Mesothelial cell of epicardium (in vitro differentiated cells): ENCODE measurements at regions not wholly inside any gene's neighbourhood (a gene's known extent, or its start where the extent isn't known, plus 50 kb on each side); places are given as distances from the start of the nearest gene placed in this dataset.

Experiments used
- DNase-seq, 2 experiments: peaks; one replicate each; pipeline ENCODE4 v3.0.0; 2021; ENCODE audit warnings: low spot score in 2 of 2; ENCODE audit not compliant: unreplicated experiment in 2 of 2
- H3K27ac Mint-ChIP-seq: 2 replicates; pipeline ENCODE4 v1.8.0; 2021; ENCODE audit warnings: mixed read lengths
- H3K27me3 Mint-ChIP-seq: 2 replicates; pipeline ENCODE4 v1.8.0; 2021; ENCODE audit warnings: low read depth, mixed read lengths
- H3K36me3 Mint-ChIP-seq: 2 replicates; pipeline ENCODE4 v1.8.0; 2021; ENCODE audit warnings: mixed read lengths
- H3K4me1 Mint-ChIP-seq: 2 replicates; pipeline ENCODE4 v1.8.0; 2021; ENCODE audit warnings: mixed read lengths
- H3K4me3 Mint-ChIP-seq: 2 replicates; pipeline ENCODE4 v1.8.0; 2021; ENCODE audit warnings: mild to moderate bottlenecking, moderate library complexity, mixed read lengths
- H3K9me3 Mint-ChIP-seq: 2 replicates; pipeline ENCODE4 v1.8.0; 2021; ENCODE audit warnings: mixed read lengths
- CTCF ChIP-seq: fragments of 200-600 bp; sonication (generic); IDR thresholded peaks from one replicate; pipeline ENCODE4 v1.5.0; 2021; ENCODE audit warnings: antibody characterized with exemption; ENCODE audit not compliant: unreplicated experiment

DNA sequence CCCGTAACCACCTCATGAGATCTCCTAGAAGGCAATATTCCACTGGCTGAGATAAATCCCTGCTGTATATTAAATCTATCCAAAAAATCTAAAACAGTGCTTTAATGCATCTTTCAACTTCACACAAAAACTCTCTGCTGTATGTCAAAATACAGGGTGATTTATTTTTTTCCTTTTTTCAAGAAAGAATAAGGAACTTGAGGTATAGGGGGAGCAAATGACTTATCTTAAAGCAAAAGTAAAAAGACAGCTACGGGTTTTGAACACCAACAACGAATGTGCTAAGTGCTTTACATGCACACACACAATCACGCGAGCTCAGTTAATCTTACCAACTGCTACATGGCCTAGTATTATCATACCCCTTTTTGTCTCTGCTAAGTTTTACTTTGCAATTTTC is 168.9 kb upstream of the PHF14 start:
- no peak overlapping the region for H3K4me3 Mint-ChIP-seq
- peaks cover 2% of the 10 kb centered on the region for H3K27me3 Mint-ChIP-seq
- peaks cover 6% of the 10 kb centered on the region for H3K4me1 Mint-ChIP-seq
- no peak for TF ChIP-seq CTCF
- no peaks in the 10 kb centered on the region for H3K36me3 Mint-ChIP-seq
- no peaks in the 10 kb centered on the region for H3K9me3 Mint-ChIP-seq
- no peak overlapping the region for H3K27ac Mint-ChIP-seq
- no peak for DNase-seq

- H3K4me1 Mint-ChIP-seq, result no peaks in the 10 kb centered on the region
- no peak for DNase-seq
- no peaks in the 10 kb centered on the region for H3K27me3 Mint-ChIP-seq
- no peaks in the 10 kb centered on the region for H3K36me3 Mint-ChIP-seq
- no peak for TF ChIP-seq CTCF
- H3K4me3 Mint-ChIP-seq, result no peak overlapping the region
- no peak overlapping the region for H3K27ac Mint-ChIP-seq
- H3K9me3 Mint-ChIP-seq, result peaks cover 2% of the 10 kb centered on the region
Observed at GRCh38 chr7:10815546-10815945, 158.1 kb upstream of the PHF14 start.

- Mint-ChIP-seq H3K4me3 (no peak overlapping the region), H3K27me3 (no peaks in the 10 kb centered on the region), H3K4me1 (no peaks in the 10 kb centered on the region)
Observed at GRCh38 chr7:10821156-10821555, 152.5 kb upstream of the PHF14 start.

DNA sequence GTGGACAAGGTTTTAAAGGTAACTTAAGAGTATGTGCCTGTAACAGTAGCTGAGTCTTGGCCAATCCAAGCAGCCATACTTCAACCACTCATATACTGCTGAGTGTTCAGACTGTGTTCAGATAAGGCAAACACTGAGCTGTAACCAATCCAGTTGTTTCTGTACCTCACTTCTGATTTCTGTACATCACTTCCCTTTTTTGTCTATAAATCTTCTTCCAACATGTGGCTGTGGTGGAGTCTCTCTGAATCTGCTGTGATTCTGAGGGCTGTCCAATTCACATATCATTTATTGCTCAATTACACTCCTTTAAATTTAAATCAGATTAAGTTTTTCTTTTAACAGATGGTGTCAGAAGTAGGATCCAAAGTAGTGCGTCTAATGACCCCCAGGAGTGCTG is 149.5 kb upstream of the PHF14 start:
- no peaks in the 10 kb centered on the region for H3K4me1 Mint-ChIP-seq
- no peak overlapping the region for H3K27ac Mint-ChIP-seq
- H3K9me3 Mint-ChIP-seq, result no peaks in the 10 kb centered on the region
- no peaks in the 10 kb centered on the region for H3K36me3 Mint-ChIP-seq
- no peak for TF ChIP-seq CTCF
- no peak overlapping the region for H3K4me3 Mint-ChIP-seq
- no peak for DNase-seq
- H3K27me3 Mint-ChIP-seq, result no peaks in the 10 kb centered on the region

More at GRCh38 chr7:10821156-10821555, 152.5 kb upstream of the PHF14 start:
- no peaks in the 10 kb centered on the region for H3K9me3 Mint-ChIP-seq
- H3K27ac Mint-ChIP-seq, result no peak overlapping the region
- H3K36me3 Mint-ChIP-seq, result no peaks in the 10 kb centered on the region
- no peak for DNase-seq
- TF ChIP-seq CTCF, result no peak

DNA sequence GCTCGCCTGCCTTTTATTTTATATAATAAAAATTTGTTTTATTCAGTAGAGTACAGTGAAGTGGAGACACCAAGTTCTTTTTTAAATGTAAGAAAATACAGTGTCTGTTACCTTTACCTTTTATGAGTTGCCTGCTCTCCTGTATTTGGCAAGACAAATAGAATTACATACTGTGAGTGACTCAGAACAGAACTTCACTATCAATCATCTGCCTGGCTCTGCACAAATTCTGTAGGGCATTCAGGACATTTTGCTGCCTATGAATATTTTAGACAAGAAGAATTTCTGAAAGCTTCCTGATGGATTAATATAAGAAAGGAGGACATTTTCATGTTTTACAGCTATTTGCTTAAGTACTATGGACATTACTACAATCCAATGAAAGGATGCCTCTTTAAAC is 135.4 kb upstream of the PHF14 start:
- Mint-ChIP-seq H3K27ac (no peak overlapping the region), H3K4me3 (no peak overlapping the region), H3K9me3 (peaks cover 7% of the 10 kb centered on the region), H3K4me1 (peaks cover 10% of the 10 kb centered on the region), H3K27me3 (no peaks in the 10 kb centered on the region), H3K36me3 (no peaks in the 10 kb centered on the region)
- no peak for TF ChIP-seq CTCF
- DNase-seq, result no peak

DNA sequence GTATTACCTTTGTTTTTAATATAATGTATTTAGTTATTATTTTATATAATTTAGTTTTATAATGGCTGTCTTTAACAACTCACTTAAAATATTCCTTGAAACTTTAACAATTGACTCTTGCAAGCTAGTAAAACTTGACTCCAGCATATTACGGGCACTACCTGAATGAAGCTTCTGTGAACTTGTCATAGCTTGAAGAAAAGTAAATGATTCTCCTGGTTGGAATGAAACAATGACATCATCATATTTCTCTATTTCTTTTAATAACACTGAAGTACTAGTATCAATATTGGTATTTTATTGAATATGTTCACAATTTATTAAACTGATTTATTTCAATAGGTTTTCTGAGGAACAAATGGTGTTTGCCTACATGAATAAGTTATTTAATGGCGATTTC is 128.4 kb upstream of the PHF14 start:
- Mint-ChIP-seq H3K4me3 (no peak overlapping the region), H3K27ac (no peak overlapping the region), H3K4me1 (no peaks in the 10 kb centered on the region), H3K27me3 (no peaks in the 10 kb centered on the region), H3K36me3 (no peaks in the 10 kb centered on the region), H3K9me3 (peaks cover 14% of the 10 kb centered on the region)
- no peak for TF ChIP-seq CTCF
- no peak for DNase-seq
